Thoracic aorta (tissue), 2 donors: ENCODE measurements at regions not wholly inside any gene's neighbourhood (a gene's known extent, or its start where the extent isn't known, plus 50 kb on each side); places are given as distances from the start of the nearest gene placed in this dataset.

ENCODE experiments used
- ATAC-seq: fragments of 150-250 bp; one replicate; pipeline ENCODE4 v1.8.0; 2017; ENCODE audit warnings: low read depth; ENCODE audit not compliant: insufficient number of reproducible peaks, low FRiP score
- DNase-seq: peaks from one replicate; pipeline ENCODE4 v3.0.0-alpha.2; 2020; ENCODE audit warnings: low spot score
- H3K27ac ChIP-seq, 2 donors: fragments of 200-600 bp; sonication (generic); 1 replicate in 1 of 2; 2 replicates in 1 of 2; pipeline ENCODE4 v1.5.1; 2016; ENCODE audit warnings: mild to moderate bottlenecking in 2 of 2, moderate library complexity in 2 of 2
- H3K27me3 ChIP-seq: fragments of 200-600 bp; sonication (generic); replicated peaks from 2 replicates; pipeline ENCODE4 v1.6.0; 2016; ENCODE audit warnings: mild to moderate bottlenecking; ENCODE audit not compliant: insufficient read depth
- H3K36me3 ChIP-seq: fragments of 200-600 bp; sonication (generic); one replicate; pipeline ENCODE4 v1.5.1; 2016
- H3K4me1 ChIP-seq, 2 donors: fragments of 200-600 bp; sonication (generic); 1 replicate in 1 of 2; 2 replicates in 1 of 2; pipeline versions ENCODE4 v1.5.1 to v1.6.0; 2016; ENCODE audit warnings: low read depth in 2 of 2, mild to moderate bottlenecking in 1 of 2; ENCODE audit not compliant: control insufficient read depth in 1 of 2
- H3K4me3 ChIP-seq: fragments of 200-600 bp; sonication (generic); 2 replicates; pipeline ENCODE4 v1.5.1; 2016; ENCODE audit warnings: mild to moderate bottlenecking
- H3K9me3 ChIP-seq: fragments of 200-600 bp; sonication (generic); 2 replicates; pipeline ENCODE4 v1.5.1; 2016
- CTCF ChIP-seq: fragments of 200-600 bp; sonication (generic); IDR thresholded peaks from one replicate; pipeline ENCODE4 v1.5.1; 2019; ENCODE audit warnings: antibody characterized with exemption

- H3K9me3 ChIP-seq: no peaks in the 10 kb centered on the region
- no peaks in the 10 kb centered on the region for H3K36me3 ChIP-seq
- no peak for DNase-seq
These were observed 413.0 kb downstream of the PCDH20 start for GRCh38 chr13:61002686-61003085.

DNA sequence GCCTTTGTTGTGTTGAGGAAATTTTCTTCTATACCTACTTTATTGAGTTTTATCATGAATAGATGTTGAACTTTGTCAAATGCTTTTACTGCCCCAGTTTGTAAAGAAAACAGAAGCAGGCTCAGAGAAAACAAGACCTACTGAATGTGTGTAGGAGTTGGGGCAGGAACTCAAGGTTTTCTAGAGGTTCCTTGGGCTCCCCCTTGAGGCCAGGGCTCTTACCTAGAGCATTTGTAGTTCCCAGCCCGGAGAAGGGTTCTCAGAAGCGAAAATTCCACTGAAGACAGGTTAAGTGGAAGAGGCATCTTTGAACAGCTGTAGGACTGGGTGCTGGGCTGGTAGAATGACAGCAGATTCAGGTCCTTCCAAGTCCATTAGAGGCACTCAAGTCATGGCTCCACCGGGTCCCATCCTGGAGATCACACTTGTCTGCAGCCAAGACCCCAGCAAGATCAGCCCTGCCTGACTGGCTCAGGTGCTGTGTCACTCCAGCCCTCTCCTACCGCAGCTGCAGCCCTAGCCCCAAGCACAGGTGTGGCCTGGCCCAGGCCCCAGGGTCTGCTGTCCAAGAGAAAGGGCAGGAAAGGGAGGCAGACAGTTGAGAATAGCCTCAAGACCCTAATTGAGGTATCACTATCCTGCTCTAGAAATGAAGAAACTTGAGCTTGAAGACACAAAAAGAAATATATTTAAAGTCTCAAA, 425.5 kb downstream of the PCDH20 start:
- no peaks in the 10 kb centered on the region for H3K27me3 ChIP-seq
- no peak for TF ChIP-seq CTCF
- ATAC-seq (no peak), DNase-seq (no peak)
- H3K36me3 ChIP-seq: no peaks in the 10 kb centered on the region
- no peak overlapping the region for H3K4me3 ChIP-seq
- H3K4me1 ChIP-seq: no peaks in the 10 kb centered on the region
- no peaks in the 10 kb centered on the region for H3K9me3 ChIP-seq
- no peak overlapping the region for H3K27ac ChIP-seq

More at GRCh38 chr13:61002686-61003085, 413.0 kb downstream of the PCDH20 start:
- Histone ChIP-seq H3K4me3 (no peak overlapping the region), H3K27ac (no peak overlapping the region), H3K4me1 (no peaks in the 10 kb centered on the region), H3K27me3 (no peaks in the 10 kb centered on the region)
- no peak for ATAC-seq
- no peak for TF ChIP-seq CTCF

DNA sequence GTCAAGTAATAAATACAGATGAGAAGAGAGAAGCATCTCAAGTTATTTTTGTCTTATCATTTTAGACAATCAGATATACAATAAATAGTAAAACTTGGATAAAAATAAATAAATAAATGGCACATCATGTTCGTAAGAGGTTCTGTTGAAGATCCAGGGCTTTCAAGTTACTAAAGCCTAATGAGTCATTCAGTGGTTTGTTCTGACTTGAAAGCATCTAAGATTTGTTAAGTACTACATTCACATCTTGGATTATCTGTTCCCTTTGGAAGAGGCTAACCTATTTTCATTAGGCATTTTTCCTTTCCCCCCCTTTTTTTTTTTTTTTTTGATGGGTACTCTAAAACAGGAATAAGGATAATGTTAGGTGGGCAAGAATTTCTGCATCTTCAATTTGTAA, 429.3 kb downstream of the PCDH20 start:
- no peak for TF ChIP-seq CTCF
- Histone ChIP-seq H3K27me3 (no peaks in the 10 kb centered on the region), H3K36me3 (no peaks in the 10 kb centered on the region), H3K27ac (no peak overlapping the region), H3K9me3 (no peaks in the 10 kb centered on the region), H3K4me3 (no peak overlapping the region), H3K4me1 (no peaks in the 10 kb centered on the region)
- DNase-seq: no peak
- ATAC-seq: no peak

DNA sequence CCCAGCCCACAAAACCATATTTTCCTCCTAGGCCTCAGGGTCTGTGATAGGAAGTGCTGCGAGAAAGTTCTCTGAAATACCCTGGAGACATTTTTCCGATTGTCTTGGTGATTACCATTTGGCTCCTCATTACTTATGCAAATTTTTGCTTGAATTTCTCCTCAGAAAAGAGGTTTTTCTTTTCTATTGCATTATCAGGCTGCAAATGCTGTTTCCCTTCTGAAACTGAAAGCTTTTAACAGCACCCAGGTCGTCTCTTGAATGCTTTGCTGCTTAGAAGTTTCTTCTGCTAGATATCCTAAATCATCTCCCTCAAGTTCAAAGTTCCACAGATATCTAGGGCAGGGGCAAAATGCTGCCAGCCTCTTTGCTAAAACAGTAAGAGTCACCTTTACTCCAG, 434.2 kb downstream of the PCDH20 start:
- no peak for ATAC-seq
- no peaks in the 10 kb centered on the region for H3K27me3 ChIP-seq
- H3K27ac ChIP-seq: no peak overlapping the region
- H3K9me3 ChIP-seq: no peaks in the 10 kb centered on the region
- no peak for DNase-seq
- H3K4me1 ChIP-seq: no peaks in the 10 kb centered on the region
- no peaks in the 10 kb centered on the region for H3K36me3 ChIP-seq
- no peak overlapping the region for H3K4me3 ChIP-seq
- no peak for TF ChIP-seq CTCF

- no peaks in the 10 kb centered on the region for H3K9me3 ChIP-seq
- no peak for TF ChIP-seq CTCF
- no peaks in the 10 kb centered on the region for H3K4me1 ChIP-seq
- no peak for DNase-seq
- no peaks in the 10 kb centered on the region for H3K27me3 ChIP-seq
- no peak for ATAC-seq
- no peaks in the 10 kb centered on the region for H3K36me3 ChIP-seq
- H3K27ac ChIP-seq: no peak overlapping the region
- no peak overlapping the region for H3K4me3 ChIP-seq
These were observed 439.3 kb downstream of the PCDH20 start for GRCh38 chr13:60976367-60976766.
